H9 (cell line): ENCODE measurements at regions not wholly inside any gene's neighbourhood (a gene's known extent, or its start where the extent isn't known, plus 50 kb on each side); places are given as distances from the start of the nearest gene placed in this dataset.
A peak's percentile ranks its signal among the peaks of the same experiment; 100 is the strongest.
"Not testable (repeated sequence)": the region's sequence is repeated elsewhere in the genome, so short reads cannot be mapped to it uniquely, and the experiment has no call there.

Source experiments
- DNase-seq: peaks from one replicate; pipeline ENCODE4 v3.0.0-alpha.2; 2017
- H2AFZ ChIP-seq: one replicate; pipeline ENCODE4 v1.6.1; 2013; ENCODE audit warnings: mild to moderate bottlenecking, low read length, control low read depth, moderate library complexity
- H2AK5ac ChIP-seq: 2 replicates; pipeline ENCODE4 v1.6.1; 2013; ENCODE audit warnings: low read length, control low read depth, mixed read lengths; ENCODE audit not compliant: insufficient read length
- H2BK120ac ChIP-seq: one replicate; pipeline ENCODE4 v1.6.1; 2013; ENCODE audit warnings: low read depth, mild to moderate bottlenecking, low read length, control low read depth, inconsistent platforms; ENCODE audit not compliant: poor library complexity, severe bottlenecking
- H2BK12ac ChIP-seq: 2 replicates; pipeline ENCODE4 v1.6.1; 2013; ENCODE audit warnings: low read length, control low read depth, mixed read lengths, low read depth; ENCODE audit not compliant: insufficient read length
- H2BK15ac ChIP-seq: 2 replicates; pipeline ENCODE4 v1.6.1; 2013; ENCODE audit warnings: low read depth, low read length, control low read depth
- H2BK20ac ChIP-seq: one replicate; pipeline ENCODE4 v1.6.1; 2013; ENCODE audit warnings: low read depth, mild to moderate bottlenecking, low read length, control low read depth, inconsistent platforms; ENCODE audit not compliant: poor library complexity, severe bottlenecking
- H2BK5ac ChIP-seq: 2 replicates; pipeline ENCODE4 v1.6.1; 2013; ENCODE audit warnings: low read length, control low read depth, mixed read lengths; ENCODE audit not compliant: insufficient read length
- H3K14ac ChIP-seq: 2 replicates; pipeline ENCODE4 v1.6.1; 2013; ENCODE audit warnings: low read length, control low read depth; ENCODE audit not compliant: insufficient read depth
- H3K18ac ChIP-seq: 2 replicates; pipeline ENCODE4 v1.6.1; 2013; ENCODE audit warnings: low read depth, mild to moderate bottlenecking, mixed read lengths, low read length, control low read depth; ENCODE audit not compliant: insufficient read length
- H3K23ac ChIP-seq: 2 replicates; pipeline ENCODE4 v1.6.1; 2013; ENCODE audit warnings: low read length, control low read depth, mixed read lengths, low read depth; ENCODE audit not compliant: insufficient read length
- H3K23me2 ChIP-seq: 2 replicates; pipeline ENCODE4 v1.6.1; 2013; ENCODE audit warnings: low read depth, mild to moderate bottlenecking, mixed read lengths, low read length, control low read depth; ENCODE audit not compliant: insufficient read length, poor library complexity, severe bottlenecking
- H3K27ac ChIP-seq: 2 replicates; pipeline ENCODE4 v1.5.1; 2013; ENCODE audit warnings: low read length, control low read depth, mixed read lengths, low read depth; ENCODE audit not compliant: insufficient read length
- H3K27me3 ChIP-seq: 2 replicates; pipeline ENCODE4 v1.6.1; 2013; ENCODE audit warnings: low read length, control low read depth, inconsistent platforms; ENCODE audit not compliant: insufficient read depth
- H3K4ac ChIP-seq: 2 replicates; pipeline ENCODE4 v1.6.1; 2013; ENCODE audit warnings: low read depth, mild to moderate bottlenecking, control low read depth, inconsistent platforms, low read length, moderate library complexity
- H3K4me1 ChIP-seq: 2 replicates; pipeline ENCODE4 v1.6.1; 2013; ENCODE audit warnings: low read length, control low read depth, inconsistent platforms; ENCODE audit not compliant: insufficient read depth
- H3K4me2 ChIP-seq: 2 replicates; pipeline ENCODE4 v1.6.1; 2013; ENCODE audit warnings: low read length, control low read depth, mixed read lengths; ENCODE audit not compliant: insufficient read length, insufficient read depth
- H3K56ac ChIP-seq: 2 replicates; pipeline ENCODE4 v1.6.1; 2013; ENCODE audit warnings: low read depth, mild to moderate bottlenecking, mixed read lengths, low read length, control low read depth; ENCODE audit not compliant: insufficient read length
- H3K79me1 ChIP-seq: 2 replicates; pipeline ENCODE4 v1.6.1; 2013; ENCODE audit warnings: low read depth, mild to moderate bottlenecking, moderate library complexity, low read length, control low read depth, inconsistent platforms; ENCODE audit not compliant: insufficient read depth, poor library complexity, severe bottlenecking
- H3K79me2 ChIP-seq: 2 replicates; pipeline ENCODE4 v1.6.1; 2013; ENCODE audit warnings: low read length, control low read depth, inconsistent platforms; ENCODE audit not compliant: insufficient read depth
- H3K9ac ChIP-seq: 2 replicates; pipeline ENCODE4 v1.6.1; 2013; ENCODE audit warnings: low read length, control low read depth, mixed read lengths; ENCODE audit not compliant: insufficient read length; ENCODE audit errors: extremely low read depth
- H3K9me3 ChIP-seq: one replicate; pipeline ENCODE4 v1.6.1; 2013; ENCODE audit warnings: low read depth, low read length, inconsistent platforms; ENCODE audit not compliant: control insufficient read depth
- H3T11ph ChIP-seq: one replicate; pipeline ENCODE4 v1.6.1; 2013; ENCODE audit warnings: mild to moderate bottlenecking, low read length, control low read depth, inconsistent platforms
- H4K20me1 ChIP-seq: one replicate; pipeline ENCODE4 v1.6.1; 2013; ENCODE audit not compliant: control insufficient read depth, insufficient read length, insufficient read depth
- H4K5ac ChIP-seq: 2 replicates; pipeline ENCODE4 v1.6.1; 2013; ENCODE audit warnings: low read depth, mild to moderate bottlenecking, mixed read lengths, low read length, control low read depth; ENCODE audit not compliant: insufficient read length
- H4K8ac ChIP-seq: replicated peaks from 2 replicates; pipeline ENCODE4 v1.6.1; 2013; ENCODE audit warnings: low read length, control low read depth, mixed read lengths, low read depth; ENCODE audit not compliant: insufficient read length
- H4K91ac ChIP-seq: 2 replicates; pipeline ENCODE4 v1.6.1; 2013; ENCODE audit warnings: low read depth, mild to moderate bottlenecking, moderate library complexity, mixed read lengths, low read length, control low read depth; ENCODE audit not compliant: insufficient read length
- H3K27ac Mint-ChIP-seq, 3 experiments: 2 replicates in 2 of 3; 3 replicates in 1 of 3; pipeline ENCODE4 v1.8.0; 2020 to 2021; ENCODE audit warnings: mixed read lengths in 3 of 3, mild to moderate bottlenecking in 1 of 3, moderate library complexity in 1 of 3
- H3K27me3 Mint-ChIP-seq: 2 replicates; pipeline ENCODE4 v1.8.0; 2021; ENCODE audit warnings: low read depth, mild to moderate bottlenecking, moderate library complexity, mixed read lengths
- H3K36me3 Mint-ChIP-seq, 3 experiments: 2 replicates in 2 of 3; 3 replicates in 1 of 3; pipeline ENCODE4 v1.8.0; 2020 to 2021; ENCODE audit warnings: low read depth in 3 of 3, mixed read lengths in 3 of 3; ENCODE audit not compliant: insufficient read depth in 1 of 3
- H3K4me1 Mint-ChIP-seq, 2 experiments: 2 replicates each; pipeline ENCODE4 v1.8.0; 2020; ENCODE audit warnings: mixed read lengths in 2 of 2
- H3K4me3 Mint-ChIP-seq, 2 experiments: 2 replicates in 1 of 2; 3 replicates in 1 of 2; pipeline ENCODE4 v1.8.0; 2020 to 2021; ENCODE audit warnings: mild to moderate bottlenecking in 2 of 2, mixed read lengths in 2 of 2, moderate library complexity in 1 of 2
- H3K9me3 Mint-ChIP-seq, 2 experiments: 2 replicates in 1 of 2; 3 replicates in 1 of 2; pipeline ENCODE4 v1.8.0; 2020; ENCODE audit warnings: mild to moderate bottlenecking in 2 of 2, mixed read lengths in 2 of 2, moderate library complexity in 1 of 2
- CTCF ChIP-seq: fragments of 200-600 bp; sonication (generic); conservative IDR thresholded peaks from 3 replicates; pipeline ENCODE4 v1.8.0; 2021; ENCODE audit warnings: antibody characterized with exemption, mild to moderate bottlenecking
- whole genome bisulfite sequencing: extraction: QIAGEN DNeasy Blood & Tissue Kit; methylation state at CpG from one replicate; pipeline ENCODE4 v1.1.7; 2013; ENCODE audit warnings: missing lambda C conversion rate, low lambda C conversion rate, mixed read lengths; ENCODE audit not compliant: insufficient read length; ENCODE audit errors: extremely low coverage; 5-methylcytosine and 5-hydroxymethylcytosine counted together

GRCh38 chr2:129408570-129408969, 570.9 kb upstream of the RAB6C start:
- H2BK12ac ChIP-seq, result no peak overlapping the region
- no peak overlapping the region for H2BK15ac ChIP-seq
- H3K9ac ChIP-seq, result no peak overlapping the region
- H3K79me1 ChIP-seq, result no peaks in the 10 kb centered on the region
- no peak overlapping the region for H2AK5ac ChIP-seq
- no peaks in the 10 kb centered on the region for H3K23me2 ChIP-seq
- Mint-ChIP-seq H3K4me1 (no peaks in the 10 kb centered on the region), H3K36me3 (peaks cover 0 to 14% (median 5%) of the 10 kb centered on the region in 3 experiments; a peak in 5 of 7 replicates), H3K4me3 (no peak overlapping the region), H3K9me3 (peaks cover 14 to 16% of the 10 kb centered on the region in 2 experiments), H3K27ac (no peak overlapping the region), H3K27me3 (no peaks in the 10 kb centered on the region)
- H4K20me1 ChIP-seq, result no peaks in the 10 kb centered on the region
- no peak overlapping the region for H2BK20ac ChIP-seq
- H4K5ac ChIP-seq, result no peak overlapping the region
- H3K23ac ChIP-seq, result no peak overlapping the region
- DNase-seq, result no peak
- no peak overlapping the region for H2BK5ac ChIP-seq
- no peaks in the 10 kb centered on the region for H3K79me2 ChIP-seq
- no peak overlapping the region for H2BK120ac ChIP-seq
- TF ChIP-seq CTCF, result no peak
- no CpG with 5 or more reads among the region's 1 CpG for WGBS
- H3K56ac ChIP-seq, result no peak overlapping the region
- H3K4me2 ChIP-seq, result no peak overlapping the region
- no peak overlapping the region for H2AFZ ChIP-seq
- H3K27me3 ChIP-seq, result no peaks in the 10 kb centered on the region
- no peaks in the 10 kb centered on the region for H3K4me1 ChIP-seq
- no peaks in the 10 kb centered on the region for H3K9me3 ChIP-seq
- H3T11ph ChIP-seq, result no peak overlapping the region
- H3K27ac ChIP-seq, result no peak overlapping the region
- H4K91ac ChIP-seq, result no peak overlapping the region
- H3K18ac ChIP-seq, result no peak overlapping the region
- H3K4ac ChIP-seq, result no peak overlapping the region
- no peak overlapping the region for H3K14ac ChIP-seq
- no peak overlapping the region for H4K8ac ChIP-seq

- not testable (repeated sequence) for H3K4ac ChIP-seq, H3K23ac ChIP-seq, H3T11ph ChIP-seq, H3K27ac Mint-ChIP-seq, H2AK5ac ChIP-seq, H3K9ac ChIP-seq, H3K27ac ChIP-seq, H3K27me3 Mint-ChIP-seq, H3K23me2 ChIP-seq, H2BK20ac ChIP-seq, H3K4me1 ChIP-seq, H4K20me1 ChIP-seq, H3K9me3 Mint-ChIP-seq, H2BK120ac ChIP-seq, H4K5ac ChIP-seq, H2BK5ac ChIP-seq, H3K14ac ChIP-seq, H3K36me3 Mint-ChIP-seq, H2BK12ac ChIP-seq, DNase-seq, H3K27me3 ChIP-seq, H2AFZ ChIP-seq, H3K18ac ChIP-seq, H4K8ac ChIP-seq, H3K9me3 ChIP-seq, H3K79me1 ChIP-seq, H2BK15ac ChIP-seq, H3K4me1 Mint-ChIP-seq, H3K79me2 ChIP-seq, H3K56ac ChIP-seq, H4K91ac ChIP-seq, H3K4me2 ChIP-seq
- 0 out of 5 replicates have a peak overlapping the region, but pooled peaks have one; percentile 4 to 12 for H3K4me3 Mint-ChIP-seq
- WGBS, result no CpG with 5 or more reads among the region's 24 CpGs
Measured at GRCh38 chr2:129417041-129417440, 562.4 kb upstream of the RAB6C start.
